Heart left ventricle (tissue), 16 donors: ENCODE measurements at regions not wholly inside any gene's neighbourhood (a gene's known extent, or its start where the extent isn't known, plus 50 kb on each side); places are given as distances from the start of the nearest gene placed in this dataset.
"Not testable (repeated sequence)": the region's sequence is repeated elsewhere in the genome, so short reads cannot be mapped to it uniquely, and the experiment has no call there.

ENCODE experiments used
- ATAC-seq, 4 donors: fragments of 200-7000 bp; cut with Tn5 transposase; one replicate each; pipeline ENCODE4 v1.9.1; 2020 to 2022; ENCODE audit warnings: moderate library complexity in 4 of 4, mild to moderate bottlenecking in 3 of 4, moderate number of reproducible peaks in 1 of 4
- DNase-seq, 5 donors: peaks; one replicate each; pipeline ENCODE4 v3.0.0-alpha.2; 2020
- H3K27ac ChIP-seq, 12 donors: fragments of 200-600 bp; sonication (generic) in 4 of 12; one replicate each; pipeline versions ENCODE4 v1.5.0 to v1.8.0; 2016 to 2022; ENCODE audit warnings: mild to moderate bottlenecking in 2 of 12
- H3K27me3 ChIP-seq, 9 donors: fragments of 200-600 bp; sonication (generic) in 2 of 9; one replicate each; pipeline versions ENCODE4 v1.5.1 to v1.8.0; 2016 to 2022; ENCODE audit warnings: mild to moderate bottlenecking in 3 of 9
- H3K36me3 ChIP-seq, 9 donors: fragments of 200-600 bp; sonication (generic) in 2 of 9; one replicate each; pipeline versions ENCODE4 v1.5.0 to v1.8.0; 2018 to 2022; ENCODE audit warnings: mild to moderate bottlenecking in 2 of 9
- H3K4me1 ChIP-seq, 12 donors: fragments of 200-600 bp; sonication (generic) in 4 of 12; one replicate each; pipeline versions ENCODE4 v1.5.0 to v1.8.0; 2016 to 2022; ENCODE audit warnings: mild to moderate bottlenecking in 3 of 12
- H3K4me3 ChIP-seq, 12 donors: fragments of 200-600 bp; sonication (generic) in 4 of 12; one replicate each; pipeline versions ENCODE4 v1.5.0 to v1.8.0; 2017 to 2022; ENCODE audit warnings: mild to moderate bottlenecking in 9 of 12, moderate library complexity in 4 of 12
- H3K9me3 ChIP-seq, 12 donors: fragments of 200-600 bp; sonication (generic) in 4 of 12; one replicate each; pipeline versions ENCODE4 v1.5.0 to v1.8.0; 2016 to 2022; ENCODE audit warnings: mild to moderate bottlenecking in 1 of 12
- CTCF ChIP-seq, 12 donors: fragments of 200-600 bp; sonication (generic) in 4 of 12; IDR thresholded peaks; one replicate each; pipeline versions ENCODE4 v1.5.0 to v1.8.0; 2018 to 2022; ENCODE audit warnings: antibody characterized with exemption in 12 of 12, mild to moderate bottlenecking in 5 of 12
- POLR2A ChIP-seq, 2 donors: fragments of 450-650 bp; IDR thresholded peaks; one replicate each; pipeline ENCODE4 v1.6.1; 2017; ENCODE audit warnings: antibody characterized with exemption in 2 of 2, mild to moderate bottlenecking in 2 of 2, moderate library complexity in 2 of 2
- WGBS, 4 donors: extraction: QIAGEN DNeasy Blood & Tissue Kit in 2 of 4; methylation state at CpG; one replicate each; pipeline versions ENCODE4 v1.1.5 to v1.1.7; 2013 to 2018; 5-methylcytosine and 5-hydroxymethylcytosine counted together
- intact Hi-C, 10 donors: fragments of 100-400 bp; cut with DNase I; formaldehyde crosslinking; loops; one replicate each; pipeline versions ENCODE4 v1.11.1 to v1.14.2; 2022
- donor health status: ischemic (EF 13 %, LVEDD 7.1; RV severe dilation, severe dysfunction).
- donor health status: healthy with polysubstance abuse.
- donor health status: DM: no; HTN: yes; CAD: no.
- donor health status: DM: no; HTN: no; CAD: no.
- donor health status: ischemic (EF 25% LVEDD 6.9; RV normal size, moderate dysfunction).
- donor health status: ischemic (EF 25% LVEDD 5.7; RV mildly dilated, moderate dysfunction).
- donor health status: healthy.
- donor health status: DM: yes; HTN: yes; CAD: no.
- donor health status: ischemic (EF 35%, LVEDD 5.7; RV mildly dilated, moderate dysfunction).
- donor health status: nonischemic (EF 11% LVEDD 7.7; RV severe dilation, severe dysfunction).
- donor health status: DM: yes; HTN: yes; CAD: no.
- donor health status: PGD.
- donor health status: ischemic (EF 29% LVEDD 5.4; RV normal size, mild dysfunction).
- donor health status: nonischemic (EF 23%, LVEDD 6.1; RV moderate dilation, normal function).

GRCh38 chr1:105087506-105087905 is 1337.8 kb downstream of the AMY1C start:
- Histone ChIP-seq H3K27me3 (no peaks in the 10 kb centered on the region), H3K4me1 (no peaks in the 10 kb centered on the region), H3K36me3 (no peaks in the 10 kb centered on the region), H3K9me3 (peaks cover 0 to 13% (median 0%) of the 10 kb centered on the region in 12 donors), H3K4me3 (no peak overlapping the region), H3K27ac (no peak overlapping the region)
- no peak for TF ChIP-seq POLR2A (IDR thresholded peaks at IDR 0.05)
- no peak for TF ChIP-seq CTCF (IDR thresholded peaks at IDR 0.05)
- WGBS, 4 donors, result 73 to 76% (median 75%) methylated on average over 7 of the region's 7 CpGs
- DNase-seq (no peak), ATAC-seq (no peak)
- intact Hi-C loops, result no loop called here

GRCh38 chr1:105088166-105088565 is 1338.5 kb downstream of the AMY1C start:
- peaks cover 0 to 13% (median 0%) of the 10 kb centered on the region in 12 donors for H3K9me3 ChIP-seq
- no peaks in the 10 kb centered on the region for H3K36me3 ChIP-seq
- H3K27me3 ChIP-seq, result no peaks in the 10 kb centered on the region
- no peak overlapping the region for H3K4me3 ChIP-seq
- no peak overlapping the region for H3K27ac ChIP-seq
- 78 to 88% (median 82%) methylated on average over 1 of the region's 1 CpG for WGBS, 4 donors
- DNase-seq (no peak), ATAC-seq (no peak)
- intact Hi-C loops, result no loop called here
- TF ChIP-seq CTCF (IDR thresholded peaks at IDR 0.05) (no peak), POLR2A (IDR thresholded peaks at IDR 0.05) (no peak)
- no peaks in the 10 kb centered on the region for H3K4me1 ChIP-seq

GRCh38 chr1:105093893-105094292 is 1344.2 kb downstream of the AMY1C start:
- H3K4me3 ChIP-seq, DNase-seq, ATAC-seq, H3K4me1 ChIP-seq, H3K27ac ChIP-seq, H3K27me3 ChIP-seq, H3K36me3 ChIP-seq, intact Hi-C loops: not testable (repeated sequence)
- H3K9me3 ChIP-seq, result peaks cover 0 to 14% (median 3%) of the 10 kb centered on the region in 12 donors
- 92 to 100% (median 99%) methylated on average over 1 of the region's 1 CpG for WGBS, 4 donors

- no peak overlapping the region for H3K4me3 ChIP-seq
- TF ChIP-seq CTCF (IDR thresholded peaks at IDR 0.05) (no peak), POLR2A (IDR thresholded peaks at IDR 0.05) (no peak)
- H3K27ac ChIP-seq, result no peak overlapping the region
- WGBS, 4 donors, result 63 to 81% (median 74%) methylated on average over 1 of the region's 1 CpG
- intact Hi-C loops, result no loop called here
- no peaks in the 10 kb centered on the region for H3K36me3 ChIP-seq
- no peak for DNase-seq
- no peaks in the 10 kb centered on the region for H3K27me3 ChIP-seq
- no peaks in the 10 kb centered on the region for H3K4me1 ChIP-seq
- ATAC-seq, result no peak
- peaks cover 0 to under 1% (median 0%) of the 10 kb centered on the region in 12 donors for H3K9me3 ChIP-seq
Measured at GRCh38 chr1:105100102-105100501, 1350.4 kb downstream of the AMY1C start.

GRCh38 chr1:105101261-105101660 is 1351.6 kb downstream of the AMY1C start:
- Histone ChIP-seq H3K4me1 (no peaks in the 10 kb centered on the region), H3K4me3 (no peak overlapping the region), H3K36me3 (no peaks in the 10 kb centered on the region), H3K27me3 (no peaks in the 10 kb centered on the region), H3K9me3 (no peaks in the 10 kb centered on the region), H3K27ac (no peak overlapping the region)
- 47 to 59% (median 53%) methylated on average over 3 of the region's 3 CpGs for WGBS, 4 donors
- DNase-seq (no peak), ATAC-seq (no peak)
- no peak for TF ChIP-seq CTCF (IDR thresholded peaks at IDR 0.05)
- no peak for TF ChIP-seq POLR2A (IDR thresholded peaks at IDR 0.05)
- intact Hi-C loops, result no loop called here
